HepG2 (cell line): ENCODE measurements at regions not wholly inside any gene's neighbourhood (a gene's known extent, or its start where the extent isn't known, plus 50 kb on each side); places are given as distances from the start of the nearest gene placed in this dataset.

Source experiments
- CENPX ChIP-seq: sonication (generic); formaldehyde crosslinking; IDR thresholded peaks from 2 replicates; pipeline ENCODE4 v1.9.0; 2021; ENCODE audit warnings: mild to moderate bottlenecking, missing genetic modification reagents, moderate library complexity
- CTCF ChIP-seq: sonication (generic); formaldehyde crosslinking; IDR thresholded peaks from 2 replicates; pipeline ENCODE4 v1.5.0; 2020; ENCODE audit warnings: mild to moderate bottlenecking, missing genetic modification reagents, moderate library complexity
- EZH2 ChIP-seq: conservative IDR thresholded peaks from 2 replicates; pipeline ENCODE4 v1.6.1; 2012; ENCODE audit warnings: mild to moderate bottlenecking, low read depth, low read length, moderate library complexity
- NONO ChIP-seq, 2 experiments: fragments of 450-650 bp in 1 of 2; sonication (generic) in 1 of 2; formaldehyde crosslinking in 1 of 2; IDR thresholded peaks in 1 of 2; conservative IDR thresholded peaks in 1 of 2; 2 replicates each; pipeline versions ENCODE4 v1.6.1 to v1.8.0; 2017 to 2022; ENCODE audit warnings: mild to moderate bottlenecking in 1 of 2, missing genetic modification reagents in 1 of 2, moderate library complexity in 1 of 2
- RBM22 ChIP-seq: fragments of 200-400 bp; formaldehyde crosslinking; optimal IDR thresholded peaks from 2 replicates; pipeline ENCODE3; 2017; ENCODE audit warnings: mild to moderate bottlenecking, low read length, moderate library complexity
- RELA ChIP-seq: sonication (generic); formaldehyde crosslinking; IDR thresholded peaks from 2 replicates; pipeline ENCODE4 v1.4.0; 2020; ENCODE audit warnings: missing genetic modification reagents
- RXRA ChIP-seq: sonication (generic); formaldehyde crosslinking; IDR thresholded peaks from 2 replicates; pipeline ENCODE4 v1.5.1; 2020; ENCODE audit warnings: missing genetic modification reagents
- SAFB2 ChIP-seq: sonication (generic); formaldehyde crosslinking; IDR thresholded peaks from 2 replicates; pipeline ENCODE4 v1.5.1; 2020; ENCODE audit warnings: missing genetic modification reagents, low read depth, mild to moderate bottlenecking, borderline replicate concordance
- TEAD3 ChIP-seq: optimal IDR thresholded peaks from 2 replicates; pipeline ENCODE3; 2016; ENCODE audit warnings: borderline replicate concordance
- USF2 ChIP-seq, 2 experiments: sonication (generic) in 1 of 2; formaldehyde crosslinking in 1 of 2; IDR thresholded peaks; 2 replicates each; pipeline versions ENCODE4 v1.5.1 to v1.6.1; 2011 to 2020; ENCODE audit warnings: borderline replicate concordance in 1 of 2, low read depth in 1 of 2, low read length in 1 of 2, mild to moderate bottlenecking in 1 of 2, missing genetic modification reagents in 1 of 2, moderate library complexity in 1 of 2
- ZNF235 ChIP-seq: sonication (generic); formaldehyde crosslinking; IDR thresholded peaks from 2 replicates; pipeline ENCODE4 v1.8.1; 2023; ENCODE audit warnings: mild to moderate bottlenecking, missing genetic modification reagents, borderline replicate concordance
- ZNF317 ChIP-seq: sonication (generic); formaldehyde crosslinking; IDR thresholded peaks from 2 replicates; pipeline ENCODE4 v1.5.0; 2020; ENCODE audit warnings: mild to moderate bottlenecking, missing genetic modification reagents
- ZNF557 ChIP-seq: sonication (generic); formaldehyde crosslinking; IDR thresholded peaks from 2 replicates; pipeline ENCODE4 v1.4.0; 2020; ENCODE audit warnings: missing genetic modification reagents

- TF ChIP-seq CTCF (CRISPR knock-in tag) (no peak), TEAD3 (CRISPR knock-in tag) (no peak), RXRA (CRISPR knock-in tag) (no peak), CENPX (no peak), ZNF317 (CRISPR knock-in tag) (no peak), RBM22 (no peak), SAFB2 (no peak), RELA (no peak), ZNF557 (CRISPR knock-in tag) (no peak), NONO (IDR thresholded peaks at IDR 0.05) (no peak), NONO (CRISPR knock-in tag; conservative IDR thresholded peaks at IDR 0.05) (no peak), EZH2 (no peak), USF2 (IDR thresholded peaks at IDR 0.05; ENCODE audit: low read depth, low read length) (no peak), USF2 (CRISPR knock-in tag; IDR thresholded peaks at IDR 0.05; ENCODE audit: borderline replicate concordance) (no peak), ZNF235 (CRISPR knock-in tag) (no peak)
These were observed 912.4 kb upstream of the ATXN7L3B start for GRCh38 chr12:73625226-73625625.
